Keratinocyte (primary cell): ENCODE measurements at regions not wholly inside any gene's neighbourhood (a gene's known extent, or its start where the extent isn't known, plus 50 kb on each side); places are given as distances from the start of the nearest gene placed in this dataset.

Experiments used
- DNase-seq: peaks from one replicate; pipeline ENCODE4 v3.0.0-alpha.2; 2011; ENCODE audit warnings: low read depth, missing footprints, low spot score
- FAIRE-seq: peaks from 2 replicates; lab custom pipeline; 2011; peaks lifted over from hg19 to GRCh38; lab: Jason Lieb, UNC
- H2AFZ ChIP-seq: 2 replicates; pipeline ENCODE4 v1.6.0; 2012; ENCODE audit warnings: low read length, control low read depth, inconsistent platforms; ENCODE audit not compliant: control insufficient read depth
- H3K27ac ChIP-seq: 2 replicates; pipeline ENCODE4 v1.5.1; 2011; ENCODE audit warnings: low read length; ENCODE audit not compliant: control insufficient read depth, insufficient read depth
- H3K27me3 ChIP-seq: 3 replicates; pipeline ENCODE4 v1.6.0; 2011; ENCODE audit warnings: low read length; ENCODE audit not compliant: control insufficient read depth, insufficient read depth; ENCODE audit errors: extremely low read depth
- H3K36me3 ChIP-seq, 2 experiments: 2 replicates in 1 of 2; 3 replicates in 1 of 2; pipeline ENCODE4 v1.5.1; 2011; ENCODE audit warnings: low read length in 2 of 2, mild to moderate bottlenecking in 1 of 2; ENCODE audit not compliant: control insufficient read depth in 2 of 2, insufficient read depth in 2 of 2; ENCODE audit errors: extremely low read depth in 1 of 2
- H3K4me1 ChIP-seq: 3 replicates; pipeline ENCODE4 v1.5.1; 2011; ENCODE audit warnings: low read length; ENCODE audit not compliant: control insufficient read depth, insufficient read depth; ENCODE audit errors: extremely low read depth
- H3K4me2 ChIP-seq: 3 replicates; pipeline ENCODE4 v1.6.0; 2011; ENCODE audit warnings: low read depth, low read length; ENCODE audit not compliant: control insufficient read depth, insufficient read depth; ENCODE audit errors: extremely low read depth
- H3K4me3 ChIP-seq, 3 experiments: fragments of 200-600 bp in 1 of 3; sonication (generic) in 1 of 3; 2 replicates in 2 of 3; 3 replicates in 1 of 3; pipeline ENCODE4 v1.5.1; 2011 to 2016; ENCODE audit warnings: low read length in 3 of 3, mild to moderate bottlenecking in 3 of 3, control low read depth in 2 of 3, inconsistent platforms in 1 of 3, low read depth in 1 of 3, mixed read lengths in 1 of 3, mixed run types in 1 of 3, moderate library complexity in 1 of 3; ENCODE audit not compliant: control insufficient read depth in 2 of 3, insufficient read depth in 2 of 3; ENCODE audit errors: extremely low read depth in 1 of 3
- H3K79me2 ChIP-seq: 2 replicates; pipeline ENCODE4 v1.6.0; 2012; ENCODE audit warnings: low read length; ENCODE audit not compliant: control insufficient read depth, insufficient read depth
- H3K9ac ChIP-seq: 3 replicates; pipeline ENCODE4 v1.6.0; 2011; ENCODE audit warnings: low read length; ENCODE audit not compliant: control insufficient read depth, insufficient read depth; ENCODE audit errors: extremely low read depth
- H3K9me1 ChIP-seq: 3 replicates; pipeline ENCODE4 v1.6.0; 2011; ENCODE audit warnings: low read length; ENCODE audit not compliant: control insufficient read depth, insufficient read depth; ENCODE audit errors: extremely low read depth
- H3K9me3 ChIP-seq: 2 replicates; pipeline ENCODE4 v1.5.1; 2012; ENCODE audit warnings: low read depth, low read length; ENCODE audit not compliant: control insufficient read depth
- H4K20me1 ChIP-seq: 3 replicates; pipeline ENCODE4 v1.6.0; 2011; ENCODE audit warnings: low read length; ENCODE audit not compliant: control insufficient read depth, insufficient read depth; ENCODE audit errors: extremely low read depth
- EZH2 ChIP-seq: IDR thresholded peaks from one replicate; pipeline ENCODE4 v1.6.1; 2012; ENCODE audit warnings: inconsistent platforms, mild to moderate bottlenecking, low read length, moderate library complexity
- dilution Hi-C: fragments of 300-500 bp; cut with MboI; formaldehyde crosslinking; loops from one replicate; pipeline ENCODE4 v1.7.0; 2020; ENCODE audit warnings: low sequenced_read_pairs; ENCODE audit not compliant: extremely low pct_ligation_motif_present
- TF ChIP-seq, protein P1 (sequence below), 3 experiments: IDR thresholded peaks in 1 of 3; conservative IDR thresholded peaks in 1 of 3; optimal IDR thresholded peaks in 1 of 3; 2 replicates in 2 of 3; 3 replicates in 1 of 3; pipeline versions ENCODE3 to v1.5.1; 2011; ENCODE audit warnings: low read length in 3 of 3, mild to moderate bottlenecking in 3 of 3, moderate library complexity in 2 of 3, control low read depth in 1 of 3, inconsistent platforms in 1 of 3; ENCODE audit not compliant: insufficient read depth in 2 of 3; ENCODE audit errors: extremely low read depth in 1 of 3

DNA sequence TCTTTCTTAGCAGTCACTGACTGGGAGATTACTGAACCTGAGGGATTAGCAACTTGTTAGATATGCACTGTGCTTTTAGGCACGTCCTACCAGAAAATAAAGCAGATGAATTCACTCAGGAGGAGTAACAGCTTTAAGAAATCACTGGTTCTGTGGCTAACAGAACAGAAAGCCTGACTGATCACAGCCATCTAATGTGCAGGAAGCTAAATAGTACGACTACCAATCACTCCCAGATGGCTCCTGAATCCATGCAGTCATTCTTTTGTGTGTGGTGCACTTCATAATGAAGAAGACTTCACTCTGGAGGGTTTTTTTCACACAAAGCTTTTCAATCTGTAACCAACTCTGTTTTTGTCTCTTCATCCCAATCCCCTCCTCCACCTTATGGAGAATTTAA, 305.3 kb upstream of the INTU start:
- DNase-seq (no peak), FAIRE-seq (no peak)
- no peak for TF ChIP-seq EZH2
- TF ChIP-seq, protein P1, sequence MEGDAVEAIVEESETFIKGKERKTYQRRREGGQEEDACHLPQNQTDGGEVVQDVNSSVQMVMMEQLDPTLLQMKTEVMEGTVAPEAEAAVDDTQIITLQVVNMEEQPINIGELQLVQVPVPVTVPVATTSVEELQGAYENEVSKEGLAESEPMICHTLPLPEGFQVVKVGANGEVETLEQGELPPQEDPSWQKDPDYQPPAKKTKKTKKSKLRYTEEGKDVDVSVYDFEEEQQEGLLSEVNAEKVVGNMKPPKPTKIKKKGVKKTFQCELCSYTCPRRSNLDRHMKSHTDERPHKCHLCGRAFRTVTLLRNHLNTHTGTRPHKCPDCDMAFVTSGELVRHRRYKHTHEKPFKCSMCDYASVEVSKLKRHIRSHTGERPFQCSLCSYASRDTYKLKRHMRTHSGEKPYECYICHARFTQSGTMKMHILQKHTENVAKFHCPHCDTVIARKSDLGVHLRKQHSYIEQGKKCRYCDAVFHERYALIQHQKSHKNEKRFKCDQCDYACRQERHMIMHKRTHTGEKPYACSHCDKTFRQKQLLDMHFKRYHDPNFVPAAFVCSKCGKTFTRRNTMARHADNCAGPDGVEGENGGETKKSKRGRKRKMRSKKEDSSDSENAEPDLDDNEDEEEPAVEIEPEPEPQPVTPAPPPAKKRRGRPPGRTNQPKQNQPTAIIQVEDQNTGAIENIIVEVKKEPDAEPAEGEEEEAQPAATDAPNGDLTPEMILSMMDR (optimal IDR thresholded peaks at IDR 0.05 in 1 of 3, IDR thresholded peaks at IDR 0.05 in 1 of 3, conservative IDR thresholded peaks at IDR 0.05 in 1 of 3; ENCODE audit: extremely low read depth in 1 of 3, insufficient read depth in 2 of 3, low read length in 3 of 3), result no peak
- H3K79me2 ChIP-seq, result no peaks in the 10 kb centered on the region
- dilution Hi-C loops, result no loop called here
- no peaks in the 10 kb centered on the region for H3K9me3 ChIP-seq
- no peaks in the 10 kb centered on the region for H4K20me1 ChIP-seq
- no peaks in the 10 kb centered on the region for H3K27me3 ChIP-seq
- H3K36me3 ChIP-seq, result no peaks in the 10 kb centered on the region
- H3K27ac ChIP-seq, result no peak overlapping the region
- H3K9me1 ChIP-seq, result no peaks in the 10 kb centered on the region
- H3K4me1 ChIP-seq, result no peaks in the 10 kb centered on the region
- no peak overlapping the region for H3K9ac ChIP-seq
- H2AFZ ChIP-seq, result no peak overlapping the region
- no peak overlapping the region for H3K4me3 ChIP-seq
- H3K4me2 ChIP-seq, result no peak overlapping the region

DNA sequence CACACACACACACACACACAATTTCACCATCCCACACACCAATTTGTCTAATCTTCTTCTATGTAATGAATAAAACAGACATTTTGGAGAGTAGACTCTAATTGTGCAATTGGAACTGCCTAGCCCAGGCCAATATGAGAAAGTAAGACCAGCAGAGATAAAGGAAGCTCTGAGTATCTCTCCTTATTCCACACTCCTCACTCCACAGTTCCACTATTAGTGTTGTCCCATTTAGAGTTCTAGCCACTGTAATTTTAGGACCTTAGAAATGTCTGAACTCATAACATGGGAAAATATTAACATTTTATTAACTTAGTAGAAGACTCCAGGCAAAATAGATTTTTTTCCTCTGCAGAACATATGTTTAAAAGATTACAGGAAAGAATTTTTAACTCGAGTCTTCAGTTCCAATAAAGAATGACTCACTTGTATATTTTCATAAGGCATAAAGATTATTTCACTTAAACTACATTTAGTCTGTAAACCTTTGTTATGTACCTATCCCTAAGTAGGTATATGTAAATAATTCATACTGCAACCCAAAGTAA, 297.6 kb upstream of the INTU start:
- no peaks in the 10 kb centered on the region for H4K20me1 ChIP-seq

More for the DNA sequence above, 297.6 kb upstream of the INTU start:
- Histone ChIP-seq H3K79me2 (no peaks in the 10 kb centered on the region), H3K27ac (no peak overlapping the region), H3K4me1 (no peaks in the 10 kb centered on the region), H3K9ac (no peak overlapping the region), H3K4me3 (no peak overlapping the region), H3K9me3 (no peaks in the 10 kb centered on the region), H3K9me1 (no peaks in the 10 kb centered on the region), H3K4me2 (no peak overlapping the region), H3K27me3 (no peaks in the 10 kb centered on the region), H3K36me3 (no peaks in the 10 kb centered on the region), H2AFZ (no peak overlapping the region)
- DNase-seq (no peak), FAIRE-seq (no peak)
- dilution Hi-C loops, result no loop called here
- TF ChIP-seq EZH2, result no peak
- TF ChIP-seq, protein P1 (optimal IDR thresholded peaks at IDR 0.05 in 1 of 3, IDR thresholded peaks at IDR 0.05 in 1 of 3, conservative IDR thresholded peaks at IDR 0.05 in 1 of 3; ENCODE audit: extremely low read depth in 1 of 3, insufficient read depth in 2 of 3, low read length in 3 of 3), result no peak
